HG03175 (cell line): ENCODE measurements at regions not wholly inside any gene's neighbourhood (a gene's known extent, or its start where the extent isn't known, plus 50 kb on each side); places are given as distances from the start of the nearest gene placed in this dataset.

Experiments
- ATAC-seq: cut with Tn5 transposase; IDR thresholded peaks from one replicate; pipeline ENCODE4 v1.9.1; 2021; ENCODE audit warnings: mild to moderate bottlenecking, moderate library complexity; ENCODE audit not compliant: unreplicated experiment

DNA sequence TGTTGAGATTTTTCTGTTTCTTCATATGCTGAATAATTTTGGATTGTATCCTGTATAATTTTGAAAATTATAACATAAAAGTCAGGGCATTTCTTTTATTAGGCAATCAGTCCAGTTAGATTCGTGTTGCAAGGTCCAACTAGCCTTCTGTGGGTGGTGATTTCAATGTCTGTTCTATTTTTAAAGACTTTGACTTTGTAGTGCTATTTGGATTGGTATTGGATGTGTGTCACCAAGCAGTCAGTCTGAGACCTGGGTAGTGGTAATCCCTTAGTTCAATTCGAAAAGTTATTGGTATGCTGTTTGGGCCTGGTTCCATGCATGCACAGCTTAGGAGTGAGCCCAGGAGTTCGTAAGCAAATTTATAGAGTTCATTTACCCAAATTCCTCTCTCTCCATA, 82.2 kb downstream of the EPDR1 start:
- ATAC-seq, result no peak

DNA sequence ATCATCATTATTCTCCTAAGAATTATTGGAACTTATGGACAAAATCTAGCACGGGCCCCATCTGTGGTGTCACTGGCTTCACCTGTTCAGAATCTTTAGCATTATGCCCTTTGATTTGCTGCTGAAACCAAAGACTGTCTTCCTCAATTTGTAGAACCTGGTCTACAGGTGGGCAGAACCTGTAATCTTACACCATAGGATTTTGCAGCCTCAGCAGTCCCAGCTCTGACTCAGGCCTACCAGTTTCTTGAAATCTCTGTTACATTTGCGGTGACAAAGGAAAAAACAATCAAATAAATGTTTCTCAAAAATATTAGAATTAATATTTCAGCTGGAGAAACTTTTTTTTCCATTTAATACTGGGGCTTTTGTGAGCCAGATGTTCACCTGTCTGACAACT, 86.1 kb downstream of the EPDR1 start:
- no peak for ATAC-seq

DNA sequence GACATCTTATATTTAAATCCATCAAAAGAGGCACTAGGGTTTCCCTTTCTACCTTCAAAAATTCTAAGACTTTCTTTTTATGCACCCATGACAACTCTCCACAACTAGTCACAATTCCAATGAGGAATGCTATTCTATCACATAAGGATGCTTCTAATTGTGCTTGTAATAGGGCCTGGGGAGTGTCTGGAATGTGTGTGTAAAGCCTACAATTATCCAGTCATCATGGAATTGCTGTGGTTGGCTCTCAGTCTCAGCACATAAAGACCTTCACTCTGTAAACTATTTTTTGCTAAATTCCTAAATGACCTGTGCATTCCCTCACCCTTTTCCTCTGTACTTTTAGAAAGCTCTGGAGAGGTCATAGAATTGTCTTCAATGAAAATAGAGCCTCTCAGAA, 86.7 kb downstream of the EPDR1 start:
- no peak for ATAC-seq

DNA sequence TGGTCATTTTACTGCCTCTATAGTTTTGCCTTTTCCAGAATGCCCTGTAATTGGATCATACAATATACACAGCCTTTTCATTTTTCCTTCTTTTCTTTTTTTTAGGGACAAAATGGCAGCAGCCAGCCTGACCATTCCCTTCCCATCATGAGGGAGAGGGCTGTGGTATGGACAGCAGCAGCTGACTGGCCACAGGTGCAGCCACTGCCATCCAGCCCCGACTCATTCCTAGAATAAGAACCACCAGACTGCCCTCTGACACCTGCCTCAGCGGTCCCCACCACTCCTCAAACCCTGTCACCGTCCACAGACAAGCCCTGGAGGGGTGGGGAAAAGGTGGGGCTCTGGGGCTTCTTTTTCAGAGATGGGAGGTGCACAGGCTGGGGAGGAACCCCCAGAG, 92.8 kb downstream of the EPDR1 start:
- ATAC-seq, result no peak

DNA sequence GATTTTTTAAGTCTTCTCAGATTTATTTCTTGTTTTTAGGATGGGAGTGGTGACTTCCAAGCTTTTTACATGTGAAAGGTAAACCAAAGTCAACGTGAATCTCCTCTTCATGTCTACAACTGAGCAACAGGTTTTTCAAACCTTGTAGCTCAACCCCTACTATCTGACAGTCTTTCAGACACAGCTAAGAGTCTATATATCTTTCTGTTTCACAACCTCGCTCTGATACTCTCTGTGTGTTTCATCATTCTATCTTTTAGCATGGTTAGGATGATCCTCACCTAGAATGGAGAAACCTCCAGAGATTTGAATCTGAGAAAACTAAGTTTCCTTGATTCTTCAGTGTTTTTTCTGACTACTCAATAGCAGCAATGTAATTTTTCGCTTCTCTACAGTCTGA, 96.1 kb downstream of the EPDR1 start:
- no peak for ATAC-seq

DNA sequence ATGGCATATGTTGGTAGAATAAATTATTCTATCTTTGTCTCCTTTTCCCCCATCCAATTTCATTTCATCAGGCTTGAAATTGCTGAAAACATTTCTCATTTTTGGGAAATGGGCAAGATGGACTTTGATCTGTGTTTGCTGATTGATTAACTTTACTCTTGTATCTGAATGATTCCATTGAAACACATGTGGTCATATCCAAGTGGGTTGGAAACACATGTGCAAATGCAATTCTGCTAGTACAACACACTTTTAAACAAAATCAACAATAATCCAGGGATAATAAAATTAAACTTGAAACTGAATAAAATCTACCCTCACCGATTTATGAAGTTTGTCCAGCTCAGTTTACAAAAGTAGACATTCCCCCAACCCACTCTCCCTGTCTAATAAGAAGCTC, 96.9 kb downstream of the EPDR1 start:
- ATAC-seq, result no peak

DNA sequence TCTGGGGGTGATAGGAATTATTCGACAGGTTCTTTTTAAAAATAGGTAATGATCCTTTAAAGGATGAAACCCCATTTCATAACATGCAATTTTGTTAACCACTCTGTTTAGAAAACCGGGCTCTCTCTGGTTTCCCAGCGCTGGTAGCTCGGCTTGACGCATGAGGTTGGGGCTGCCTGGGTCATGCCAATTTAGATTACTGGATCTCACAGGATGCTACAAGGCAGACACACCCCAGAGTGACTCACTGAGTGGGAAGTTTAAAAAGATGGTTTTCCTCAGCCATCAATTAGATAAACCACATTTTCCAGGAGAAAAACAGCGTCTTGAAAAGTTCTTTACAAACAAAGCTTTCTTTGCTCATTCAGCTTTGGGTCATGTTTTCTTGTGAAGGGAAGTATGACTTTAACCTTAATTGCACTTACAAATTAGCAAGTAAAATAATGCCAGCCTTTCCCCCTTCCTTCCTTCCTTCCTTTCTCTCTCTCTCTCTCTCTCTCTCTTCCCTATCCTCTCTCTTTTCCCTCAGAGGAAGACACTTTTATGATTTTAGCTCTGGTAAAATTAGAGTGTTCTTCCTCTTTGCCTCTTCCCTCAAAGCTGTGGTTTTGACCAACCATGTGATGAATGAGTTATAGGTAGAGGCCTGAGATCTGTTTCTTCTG, 99.8 kb downstream of the EPDR1 start:
- no peak for ATAC-seq

DNA sequence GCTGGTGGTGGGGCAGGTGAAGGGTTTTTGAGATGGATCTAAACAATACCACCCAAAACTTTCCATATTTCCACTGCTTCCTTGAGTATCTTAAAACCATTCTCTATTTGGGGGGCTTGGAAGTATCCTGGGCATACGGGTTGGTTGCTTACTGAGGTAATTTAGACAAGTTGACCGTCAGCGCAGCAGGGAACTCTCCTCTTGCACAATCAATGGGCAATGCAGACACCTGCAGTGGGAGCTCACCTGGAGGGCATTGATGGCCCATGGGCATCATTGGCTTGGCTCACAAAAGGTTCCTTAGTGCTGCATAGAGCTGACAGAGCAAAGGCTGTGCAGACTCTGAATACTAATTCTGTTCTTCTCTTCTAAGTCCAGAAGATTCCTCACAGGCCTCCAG, 101.5 kb downstream of the EPDR1 start:
- ATAC-seq, result no peak

DNA sequence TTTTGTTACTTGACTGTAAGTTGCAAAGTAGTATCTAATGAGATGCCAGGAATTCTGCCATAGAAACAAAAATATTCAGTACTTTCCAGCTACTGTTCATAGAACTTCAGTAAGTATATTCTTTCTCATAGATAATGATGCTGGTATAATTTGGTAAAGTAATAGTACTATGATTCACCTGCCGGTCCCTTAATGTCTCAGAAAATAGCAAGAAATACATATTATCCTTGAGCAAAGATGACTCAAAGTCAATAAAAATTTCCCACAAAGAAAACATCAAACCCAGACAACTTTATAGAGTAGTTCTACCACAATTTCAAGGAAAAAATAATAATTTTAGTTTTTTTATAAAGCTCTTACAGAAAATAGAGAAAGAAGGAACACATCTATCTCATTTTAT, 105.4 kb downstream of the EPDR1 start:
- no peak for ATAC-seq

DNA sequence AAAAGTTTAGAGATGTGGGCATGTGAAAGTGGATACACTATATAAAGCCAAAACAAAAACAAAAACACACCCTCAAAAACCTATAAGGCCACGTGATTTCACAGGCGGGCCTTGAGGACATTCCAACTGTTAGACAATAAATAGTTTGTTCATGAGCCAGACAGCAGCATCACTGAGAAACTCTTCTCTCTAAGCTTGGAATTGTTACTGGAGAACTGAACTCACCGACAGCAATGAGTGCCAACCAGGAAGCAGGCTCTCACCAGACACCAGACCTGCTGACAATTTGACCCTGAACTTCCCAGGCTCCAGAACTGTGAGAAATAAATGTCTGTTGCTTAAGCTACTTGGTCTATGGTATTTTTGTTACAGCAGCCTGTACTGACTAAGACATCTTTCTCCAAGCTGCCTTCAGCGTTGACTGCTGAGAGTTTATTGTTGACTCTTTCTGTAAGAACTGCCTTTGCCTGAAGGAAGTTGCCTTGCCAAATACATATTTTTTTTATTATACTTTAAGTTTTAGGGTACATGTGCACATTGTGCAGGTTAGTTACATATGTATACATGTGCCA, 107.5 kb downstream of the EPDR1 start:
- ATAC-seq, result no peak

DNA sequence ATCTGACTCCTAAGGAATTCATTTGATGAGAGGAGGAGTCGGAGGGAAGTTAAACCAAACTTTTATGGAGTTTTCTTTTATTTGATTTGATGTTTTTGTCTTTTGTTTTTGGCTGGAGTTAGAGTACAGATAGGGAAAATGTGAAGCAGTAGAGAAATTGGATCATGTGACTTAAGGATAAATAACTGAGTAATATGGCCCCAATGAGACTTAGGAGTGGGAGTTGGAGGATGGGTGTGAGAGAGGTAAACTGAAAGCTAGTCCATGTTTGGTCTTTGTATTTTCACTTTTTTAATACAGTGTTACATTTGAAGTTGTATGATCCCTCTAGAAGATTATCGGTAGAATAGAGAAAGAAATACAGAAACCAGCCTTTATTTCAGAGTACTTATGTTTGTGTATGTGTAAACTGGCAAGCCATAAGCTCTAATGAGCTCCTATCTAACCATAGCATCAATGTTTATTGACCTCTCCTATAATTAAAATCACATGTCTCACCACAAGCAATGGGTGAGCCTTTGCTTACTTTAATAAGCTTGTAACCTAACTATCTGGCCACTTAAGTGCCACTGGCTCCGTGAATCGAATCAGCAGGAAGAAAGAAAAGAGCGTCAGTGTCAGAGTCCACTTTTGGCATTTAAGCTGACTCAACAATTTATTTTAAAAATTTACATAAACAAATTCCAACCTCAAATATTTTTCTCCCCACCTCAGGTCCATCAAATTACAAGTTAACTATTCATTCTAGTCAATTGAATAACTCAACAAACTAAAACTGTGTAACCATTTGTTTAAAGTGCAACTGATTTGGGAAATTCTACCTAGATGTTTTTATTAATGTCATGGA, 113.8 kb downstream of the EPDR1 start:
- ATAC-seq, result no peak

DNA sequence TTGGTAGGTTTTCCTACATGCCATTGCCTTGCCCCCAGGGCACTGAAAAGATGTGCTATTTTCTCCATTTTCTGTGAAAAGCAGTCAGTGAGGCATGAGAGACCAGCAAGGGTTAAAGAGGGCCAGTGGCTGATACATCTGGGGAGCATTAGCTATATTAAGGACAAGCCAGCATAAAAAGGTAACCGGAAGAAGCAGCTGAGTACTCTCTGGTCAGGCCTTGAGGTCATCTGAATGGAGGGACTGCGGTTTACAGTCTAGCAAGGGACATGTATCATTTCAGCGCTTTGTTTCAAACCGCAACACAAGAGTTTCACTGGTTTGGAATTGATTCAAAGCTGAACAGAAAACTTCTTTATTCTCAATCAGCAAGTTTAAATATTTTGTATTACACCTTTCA, 120.4 kb downstream of the EPDR1 start:
- ATAC-seq, result no peak

DNA sequence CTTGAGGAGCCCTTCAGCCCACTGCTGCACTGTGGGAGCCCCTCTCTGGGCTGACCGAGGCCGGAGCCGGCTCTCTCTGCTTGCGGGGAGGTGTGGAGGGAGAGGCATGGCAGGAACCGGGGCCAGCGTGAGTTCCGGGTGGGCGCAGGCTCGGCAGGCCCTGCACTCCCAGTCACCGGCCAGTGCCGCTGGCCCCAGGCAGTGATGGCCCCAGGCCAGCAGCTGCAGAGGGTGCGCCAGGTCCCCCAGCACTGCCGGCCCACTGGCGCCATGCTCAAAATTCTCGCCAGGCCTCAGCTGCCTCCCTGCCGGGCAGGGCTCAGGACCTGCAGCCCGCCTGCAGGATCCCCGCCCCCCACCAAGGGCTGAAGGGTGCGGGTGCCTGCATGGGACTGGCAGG, 128.4 kb upstream of the STARD3NL start:
- no peak for ATAC-seq

DNA sequence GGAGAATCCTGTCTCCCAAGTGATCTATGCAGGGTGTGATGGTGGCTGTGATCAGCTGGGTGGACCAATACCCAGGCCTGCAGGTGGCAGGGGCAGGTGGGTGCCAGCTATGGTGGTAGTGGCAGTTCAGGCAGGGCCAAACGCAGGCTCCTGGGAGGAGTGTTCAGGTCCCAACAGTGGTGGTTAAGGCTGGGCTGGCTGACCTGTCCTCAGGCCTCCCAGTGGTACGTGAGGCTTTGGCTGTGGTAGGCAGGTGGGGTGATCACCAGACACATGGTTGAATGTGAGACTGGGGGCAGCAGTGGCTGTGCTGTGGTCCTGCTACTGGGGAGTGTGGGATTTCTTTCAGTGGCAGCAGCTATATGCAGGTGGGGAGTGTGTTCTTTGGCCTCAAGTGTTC, 126.7 kb upstream of the STARD3NL start:
- ATAC-seq, result no peak

DNA sequence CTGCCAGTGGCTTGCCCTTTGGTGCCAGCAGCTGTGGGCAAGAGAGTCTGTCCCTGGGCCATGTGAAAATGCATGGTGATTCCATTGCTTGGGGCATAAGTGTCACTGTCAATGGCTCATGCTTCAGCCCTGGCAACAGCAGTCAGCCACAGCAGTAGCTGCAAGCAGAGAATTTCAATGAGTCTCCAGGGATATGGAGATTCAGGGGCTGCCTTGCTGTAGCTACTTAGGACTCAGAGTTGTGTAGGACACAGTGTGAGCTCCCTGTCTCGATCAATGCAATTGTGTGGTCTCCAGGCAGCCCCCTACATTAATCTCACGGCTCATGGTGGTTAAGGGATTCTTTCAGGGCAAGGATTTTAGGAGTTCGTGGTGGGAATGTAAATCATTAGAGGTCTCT, 126.3 kb upstream of the STARD3NL start:
- no peak for ATAC-seq

DNA sequence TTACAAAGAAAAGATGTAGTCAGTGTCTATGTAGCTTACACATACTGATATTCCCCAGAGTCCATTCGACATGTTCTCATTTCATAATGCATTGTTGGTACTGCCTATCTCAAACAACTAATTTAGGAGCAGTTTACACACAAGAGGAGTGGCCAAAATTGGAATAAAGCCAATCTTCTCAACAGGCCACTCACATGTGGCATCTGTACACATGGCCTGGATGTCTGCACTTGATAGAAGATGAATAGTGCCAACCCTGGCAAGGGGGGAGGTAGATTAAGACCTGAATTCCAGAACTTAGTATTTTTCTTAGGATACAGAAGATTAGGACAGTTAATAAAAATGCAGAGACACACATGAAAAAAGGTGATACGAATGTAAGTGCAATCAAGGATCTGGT, 125.3 kb upstream of the STARD3NL start:
- ATAC-seq, result no peak

DNA sequence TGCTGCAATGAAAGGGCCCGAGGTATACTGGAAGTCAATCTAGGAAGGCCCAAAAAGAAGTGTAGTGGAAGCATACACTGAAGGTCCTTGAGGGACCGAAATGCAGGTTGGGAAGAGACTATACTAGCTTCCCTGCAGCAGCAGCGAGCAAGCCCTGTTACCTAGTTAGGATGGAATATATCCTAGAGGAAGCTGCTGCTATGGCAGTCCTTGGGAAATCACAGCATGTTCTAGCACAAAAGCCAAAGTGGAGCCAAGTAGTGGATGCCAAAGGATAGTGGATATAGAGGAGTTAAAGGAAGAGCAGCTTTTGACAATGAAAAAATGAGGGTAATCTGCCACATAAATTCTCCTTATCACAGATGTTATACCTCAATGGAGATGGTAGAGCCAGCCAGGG, 123.8 kb upstream of the STARD3NL start:
- no peak for ATAC-seq

DNA sequence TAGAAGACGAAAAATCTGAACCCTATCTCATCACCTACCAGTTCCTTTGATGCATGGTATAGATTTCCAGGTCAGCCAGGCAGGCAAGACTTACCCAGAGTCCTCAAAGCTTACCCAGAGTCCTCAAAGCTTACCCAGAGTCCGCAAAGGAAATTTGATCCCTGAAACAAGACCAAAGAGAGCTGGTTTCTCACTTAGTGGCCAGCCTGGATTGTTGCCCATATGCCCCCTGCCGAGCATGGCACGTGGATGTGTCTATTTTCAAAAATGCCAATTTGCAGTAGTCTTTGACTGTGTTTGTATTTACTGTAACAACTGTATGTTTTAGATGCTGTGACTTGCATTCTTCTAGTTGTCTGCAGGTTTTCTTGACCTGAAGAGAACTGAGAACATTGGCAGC, 120.2 kb upstream of the STARD3NL start:
- ATAC-seq, result no peak

DNA sequence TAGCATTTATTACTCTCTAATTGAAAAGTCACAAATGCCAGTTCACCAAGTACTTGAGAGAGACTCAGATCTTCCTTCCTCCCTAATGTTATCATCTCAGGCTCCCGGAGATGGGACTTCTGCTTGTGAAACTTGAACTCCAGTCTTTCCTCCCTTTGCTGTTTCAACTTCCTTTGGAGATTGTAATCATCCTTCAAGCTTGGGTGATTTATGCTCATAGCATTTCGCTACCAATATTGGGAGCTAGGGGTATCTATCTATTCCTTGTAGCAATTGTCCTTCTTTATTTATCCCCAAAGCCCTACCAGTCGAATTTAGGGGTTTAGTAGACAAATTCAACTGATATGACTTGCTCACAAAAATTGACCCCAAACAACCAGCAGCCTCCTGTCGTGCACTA, 117.9 kb upstream of the STARD3NL start:
- ATAC-seq, result no peak

DNA sequence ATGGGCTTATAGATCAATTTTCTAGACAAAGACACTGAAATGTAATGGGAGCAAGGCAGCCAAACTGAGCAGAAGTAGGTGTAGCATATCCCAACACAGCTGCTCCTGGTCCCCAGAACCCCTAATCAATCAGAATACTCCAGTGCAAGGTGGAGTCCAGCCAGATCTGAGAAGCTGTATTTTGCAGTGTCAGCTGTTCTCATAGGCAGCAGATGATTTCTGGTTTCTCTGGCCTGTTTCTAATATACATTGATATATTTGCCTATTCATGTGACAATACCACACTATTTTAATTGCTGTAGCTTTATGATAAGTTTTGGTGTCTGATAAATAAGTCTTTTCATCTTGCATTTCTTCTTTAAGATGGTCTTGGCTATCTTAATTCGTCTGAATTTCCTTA, 117.4 kb upstream of the STARD3NL start:
- ATAC-seq, result no peak

DNA sequence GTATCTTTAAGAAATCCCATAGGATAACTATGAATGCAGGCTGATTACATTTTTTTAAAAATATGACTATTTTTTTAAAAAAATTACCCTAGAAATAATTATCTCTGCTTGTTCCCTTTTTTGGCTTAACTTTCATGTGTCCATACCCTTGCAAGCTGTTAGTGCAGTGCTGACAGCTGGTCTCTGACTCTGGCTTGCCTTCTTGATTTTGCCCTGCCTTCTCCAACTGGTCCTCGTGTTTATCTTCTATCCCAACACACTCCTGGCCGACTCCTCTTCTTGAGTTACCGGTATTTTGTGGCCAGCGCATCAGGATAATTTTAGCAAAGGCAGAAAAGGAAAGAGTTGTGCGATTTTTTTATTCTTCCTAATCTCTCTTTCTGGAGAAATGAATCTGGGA, 111.7 kb upstream of the STARD3NL start:
- ATAC-seq, result no peak

DNA sequence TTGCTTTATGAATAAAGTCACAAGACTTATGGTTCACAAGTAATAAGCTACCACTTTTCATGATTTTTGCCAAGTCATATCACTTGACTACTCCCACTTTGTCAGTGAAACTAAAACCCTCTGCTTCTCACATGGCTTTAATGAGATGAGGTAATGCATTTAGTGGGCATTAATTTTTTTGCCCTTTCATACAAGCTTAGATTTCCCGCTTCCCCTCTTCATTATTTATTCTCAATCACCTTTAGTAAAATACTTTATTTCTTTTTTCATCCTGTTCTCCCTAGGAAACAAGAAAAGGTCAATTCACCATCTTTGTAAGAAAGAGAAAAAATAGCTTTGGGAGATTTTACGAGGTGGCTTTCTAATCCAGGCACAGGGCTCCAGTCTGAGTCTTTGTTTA, 109.6 kb upstream of the STARD3NL start:
- ATAC-seq, result no peak
